GM21526 (cell line): ENCODE measurements at regions not wholly inside any gene's neighbourhood (a gene's known extent, or its start where the extent isn't known, plus 50 kb on each side); places are given as distances from the start of the nearest gene placed in this dataset.

Experiments
- ATAC-seq: cut with Tn5 transposase; IDR thresholded peaks from one replicate; pipeline ENCODE4 v1.9.1; 2021; ENCODE audit warnings: moderate library complexity; ENCODE audit not compliant: unreplicated experiment, low FRiP score

GRCh38 chr5:159734366-159734765, 181.9 kb upstream of the ADRA1B start:
- no peak for ATAC-seq

- no peak for ATAC-seq
Measured at GRCh38 chr5:159735036-159735435, 181.2 kb upstream of the ADRA1B start.

GRCh38 chr5:159735749-159736660, 180.3 kb upstream of the ADRA1B start:
- ATAC-seq = no peak

- no peak for ATAC-seq
Measured at GRCh38 chr5:159736844-159737243, 179.4 kb upstream of the ADRA1B start.

GRCh38 chr5:159737263-159737662, 179.0 kb upstream of the ADRA1B start:
- ATAC-seq = no peak

GRCh38 chr5:159741829-159742322, 174.4 kb upstream of the ADRA1B start:
- no peak for ATAC-seq

GRCh38 chr5:159743234-159743633, 173.0 kb upstream of the ADRA1B start:
- ATAC-seq = no peak

- no peak for ATAC-seq
Measured at GRCh38 chr5:159746707-159747106, 169.6 kb upstream of the ADRA1B start.

- ATAC-seq = no peak
Measured at GRCh38 chr5:159749146-159749545, 167.1 kb upstream of the ADRA1B start.

GRCh38 chr5:159750226-159750625, 166.1 kb upstream of the ADRA1B start:
- ATAC-seq = no peak

- ATAC-seq = no peak
Measured at GRCh38 chr5:159751459-159751858, 164.8 kb upstream of the ADRA1B start.

- ATAC-seq = no peak
Measured at GRCh38 chr5:159752622-159753275, 163.5 kb upstream of the ADRA1B start.

- ATAC-seq = no peak
Measured at GRCh38 chr5:159758189-159758588, 158.1 kb upstream of the ADRA1B start.

- ATAC-seq = no peak
Measured at GRCh38 chr5:159759791-159760290, 156.4 kb upstream of the ADRA1B start.

GRCh38 chr5:159762921-159763320, 153.4 kb upstream of the ADRA1B start:
- ATAC-seq = no peak

- ATAC-seq = no peak
Measured at GRCh38 chr5:159763562-159763961, 152.7 kb upstream of the ADRA1B start.

- no peak for ATAC-seq
Measured at GRCh38 chr5:159764283-159765134, 151.8 kb upstream of the ADRA1B start.

GRCh38 chr5:159765135-159765433, 151.2 kb upstream of the ADRA1B start:
- no peak for ATAC-seq

GRCh38 chr5:159765760-159766517, 150.3 kb upstream of the ADRA1B start:
- ATAC-seq = no peak

- no peak for ATAC-seq
Measured at GRCh38 chr5:159768243-159768642, 148.0 kb upstream of the ADRA1B start.
